IMR-90 (cell line): ENCODE measurements at regions not wholly inside any gene's neighbourhood (a gene's known extent, or its start where the extent isn't known, plus 50 kb on each side); places are given as distances from the start of the nearest gene placed in this dataset.

ENCODE experiments used
- ATAC-seq: fragments of 200-7000 bp; cut with Tn5 transposase; 2 replicates; pipeline ENCODE4 v1.9.1; 2020; ENCODE audit warnings: low read depth, mild to moderate bottlenecking, moderate library complexity
- BruUV-seq: library from RNA; stranded (reverse); fragments of 400-500 nt; replicated peaks from 2 replicates; lab custom pipeline; 2021; lab: Mats Ljungman, UMichigan
- CTCF ChIA-PET: fragments of 300-600 bp; formaldehyde crosslinking; extraction: SDS; loops from one replicate; lab custom pipeline; 2021; ENCODE audit warnings: antibody characterized with exemption; lab: Yijun Ruan, JAX
- POLR2A ChIA-PET: fragments of 300-600 bp; sonication (Branson Sonifier 250); formaldehyde crosslinking; loops from one replicate; lab custom pipeline; 2022; ENCODE audit warnings: antibody characterized with exemption; ENCODE audit not compliant: unreplicated experiment; lab: Charles Lee
- DNase-seq: peaks from one replicate; pipeline ENCODE4 v3.0.0; 2013
- H2AFZ ChIP-seq: replicated peaks from 2 replicates; pipeline ENCODE3; 2013; ENCODE audit warnings: low read length, mild to moderate bottlenecking; ENCODE audit not compliant: poor library complexity
- H2AK5ac ChIP-seq: 2 replicates; pipeline ENCODE4 v1.6.1; 2013; ENCODE audit warnings: low read depth, low read length, inconsistent platforms
- H2AK9ac ChIP-seq: replicated peaks from 2 replicates; pipeline ENCODE3; 2013; ENCODE audit warnings: mild to moderate bottlenecking, low read depth, low read length, moderate library complexity; ENCODE audit not compliant: poor library complexity
- H2BK120ac ChIP-seq: 2 replicates; pipeline ENCODE4 v1.6.1; 2013; ENCODE audit warnings: low read depth, low read length, inconsistent platforms
- H2BK15ac ChIP-seq: 3 replicates; pipeline ENCODE4 v1.6.1; 2013; ENCODE audit warnings: low read depth, low read length, inconsistent platforms
- H2BK20ac ChIP-seq: 2 replicates; pipeline ENCODE4 v1.6.1; 2013; ENCODE audit warnings: low read depth, mild to moderate bottlenecking, inconsistent platforms, low read length, moderate library complexity
- H2BK5ac ChIP-seq: 2 replicates; pipeline ENCODE4 v1.6.1; 2013; ENCODE audit warnings: mild to moderate bottlenecking, low read depth, low read length, inconsistent platforms; ENCODE audit not compliant: poor library complexity, severe bottlenecking
- H3K14ac ChIP-seq: replicated peaks from 2 replicates; pipeline ENCODE4 v1.6.1; 2013; ENCODE audit warnings: low read depth, low read length, inconsistent platforms
- H3K18ac ChIP-seq: 2 replicates; pipeline ENCODE4 v1.6.1; 2013; ENCODE audit warnings: low read depth, low read length, control low read depth
- H3K23ac ChIP-seq: 2 replicates; pipeline ENCODE4 v1.6.1; 2013; ENCODE audit warnings: low read depth, low read length, inconsistent platforms
- H3K27ac ChIP-seq: 2 replicates; pipeline ENCODE4 v1.5.1; 2013; ENCODE audit warnings: mild to moderate bottlenecking, control low read depth, low read length; ENCODE audit not compliant: insufficient read depth
- H3K27me3 ChIP-seq: 2 replicates; pipeline ENCODE4 v1.6.1; 2013; ENCODE audit warnings: low read length; ENCODE audit not compliant: control insufficient read depth, insufficient read depth
- H3K36me3 ChIP-seq: 2 replicates; pipeline ENCODE4 v1.6.1; 2013; ENCODE audit warnings: low read length, mixed read lengths; ENCODE audit not compliant: control insufficient read depth, insufficient read depth
- H3K4ac ChIP-seq: 2 replicates; pipeline ENCODE4 v1.6.1; 2013; ENCODE audit warnings: low read depth, low read length, inconsistent platforms
- H3K4me1 ChIP-seq: 2 replicates; pipeline ENCODE4 v1.6.1; 2013; ENCODE audit warnings: low read length, mixed read lengths; ENCODE audit not compliant: control insufficient read depth, insufficient read depth
- H3K4me2 ChIP-seq: 2 replicates; pipeline ENCODE4 v1.6.1; 2013; ENCODE audit warnings: low read depth, mild to moderate bottlenecking, control low read depth, low read length, moderate library complexity
- H3K4me3 ChIP-seq: 2 replicates; pipeline ENCODE4 v1.5.1; 2013; ENCODE audit warnings: low read depth, mild to moderate bottlenecking, control low read depth, low read length, moderate library complexity; ENCODE audit not compliant: insufficient read depth
- H3K56ac ChIP-seq: 2 replicates; pipeline ENCODE4 v1.6.1; 2013; ENCODE audit warnings: low read length, inconsistent platforms; ENCODE audit not compliant: insufficient read depth; ENCODE audit errors: extremely low read depth
- H3K79me1 ChIP-seq, 2 experiments: 2 replicates each; pipeline ENCODE4 v1.6.1; 2013; ENCODE audit warnings: low read length in 2 of 2, inconsistent platforms in 1 of 2, low read depth in 1 of 2
- H3K9ac ChIP-seq: 2 replicates; pipeline ENCODE4 v1.6.1; 2013; ENCODE audit warnings: low read depth, low read length, control low read depth
- H3K9me1 ChIP-seq: 2 replicates; pipeline ENCODE4 v1.6.1; 2013; ENCODE audit warnings: low read length, inconsistent platforms; ENCODE audit not compliant: insufficient read depth
- H3K9me3 ChIP-seq: 2 replicates; pipeline ENCODE4 v1.6.1; 2013; ENCODE audit warnings: low read length; ENCODE audit not compliant: control insufficient read depth, insufficient read depth
- H4K20me1 ChIP-seq: 2 replicates; pipeline ENCODE4 v1.6.1; 2013; ENCODE audit warnings: low read length, inconsistent platforms; ENCODE audit not compliant: insufficient read depth
- H4K5ac ChIP-seq: 2 replicates; pipeline ENCODE4 v1.6.1; 2013; ENCODE audit warnings: mild to moderate bottlenecking, low read depth, low read length, control low read depth
- H4K8ac ChIP-seq, 2 experiments: 2 replicates each; pipeline ENCODE4 v1.6.1; 2013; ENCODE audit warnings: low read depth in 2 of 2, low read length in 2 of 2, control low read depth in 1 of 2, inconsistent platforms in 1 of 2
- H4K91ac ChIP-seq: 2 replicates; pipeline ENCODE4 v1.6.1; 2013; ENCODE audit warnings: low read depth, low read length, inconsistent platforms; ENCODE audit not compliant: insufficient read depth
- BHLHE40 ChIP-seq: fragments of 150-350 bp; IDR thresholded peaks from 2 replicates; pipeline ENCODE4 v1.6.1; 2016; ENCODE audit warnings: mild to moderate bottlenecking, low read depth, low read length
- CEBPB ChIP-seq: IDR thresholded peaks from 2 replicates; pipeline ENCODE4 v1.6.1; 2012; ENCODE audit warnings: low read depth, low read length, improper control_type of control experiment
- CHD1 ChIP-seq: IDR thresholded peaks from 2 replicates; pipeline ENCODE4 v1.6.1; 2012; ENCODE audit warnings: low read depth, low read length, improper control_type of control experiment
- CTCF ChIP-seq: conservative IDR thresholded peaks from 2 replicates; pipeline ENCODE4 v1.5.1; 2012; ENCODE audit warnings: mild to moderate bottlenecking, low read depth, low read length, improper control_type of control experiment
- MAFK ChIP-seq: IDR thresholded peaks from 2 replicates; pipeline ENCODE4 v1.6.1; 2012; ENCODE audit warnings: low read depth, low read length, improper control_type of control experiment
- MAZ ChIP-seq: IDR thresholded peaks from 2 replicates; pipeline ENCODE4 v1.6.1; 2012; ENCODE audit warnings: low read depth, mild to moderate bottlenecking, low read length, improper control_type of control experiment, moderate library complexity, borderline replicate concordance
- MXI1 ChIP-seq: IDR thresholded peaks from 2 replicates; pipeline ENCODE4 v1.6.1; 2012; ENCODE audit warnings: low read depth, mild to moderate bottlenecking, low read length, moderate library complexity, borderline replicate concordance
- NFE2L2 ChIP-seq: fragments of 150-350 bp; IDR thresholded peaks from 2 replicates; pipeline ENCODE4 v1.6.1; 2016; ENCODE audit warnings: low read depth, mild to moderate bottlenecking, low read length
- POLR2A ChIP-seq: IDR thresholded peaks from 2 replicates; pipeline ENCODE4 v1.6.1; 2012; ENCODE audit warnings: mild to moderate bottlenecking, low read depth, low read length
- RAD21 ChIP-seq: IDR thresholded peaks from 2 replicates; pipeline ENCODE4 v1.6.1; 2012; ENCODE audit warnings: low read length, improper control_type of control experiment
- RCOR1 ChIP-seq: IDR thresholded peaks from 2 replicates; pipeline ENCODE4 v1.6.1; 2012; ENCODE audit warnings: mild to moderate bottlenecking, low read length, improper control_type of control experiment; ENCODE audit not compliant: insufficient replicate concordance
- RFX5 ChIP-seq: IDR thresholded peaks from 2 replicates; pipeline ENCODE4 v1.8.0; 2012; ENCODE audit warnings: low read depth, mild to moderate bottlenecking, low read length, moderate library complexity
- SMC3 ChIP-seq: fragments of 150-350 bp; IDR thresholded peaks from 2 replicates; pipeline ENCODE4 v1.6.1; 2016; ENCODE audit warnings: low read depth, mild to moderate bottlenecking, antibody characterized with exemption, low read length, moderate library complexity
- WGBS, 2 experiments: methylation state at CpG; one replicate each; pipeline versions ENCODE4 v1.1.5 to v1.1.7; 2013; ENCODE audit warnings: missing lambda C conversion rate in 2 of 2; ENCODE audit not compliant: insufficient read length in 1 of 2; ENCODE audit errors: extremely low coverage in 2 of 2; 5-methylcytosine and 5-hydroxymethylcytosine counted together
- dilution Hi-C: fragments of 300-500 bp; cut with HindIII; formaldehyde crosslinking; loops from one replicate; pipeline ENCODE4 v1.14.3; 2018; ENCODE audit warnings: low sequenced_read_pairs; ENCODE audit not compliant: unreplicated experiment
- in situ Hi-C: fragments of 300-500 bp; cut with MboI; formaldehyde crosslinking; loops from 3 replicates; pipeline ENCODE4 v1.14.3; 2019; ENCODE audit warnings: low sequenced_read_pairs, inconsistent platforms, mixed read lengths
- intact Hi-C: fragments of 100-400 bp; cut with micrococcal nuclease; formaldehyde crosslinking; loops from 2 replicates; pipeline ENCODE4 v1.10.0; 2022
- TF ChIP-seq, protein P1 (sequence below): fragments of 150-350 bp; IDR thresholded peaks from 2 replicates; pipeline ENCODE4 v1.6.1; 2016; ENCODE audit warnings: low read depth, mild to moderate bottlenecking, low read length, moderate library complexity, borderline replicate concordance

- no peaks in the 10 kb centered on the region for H3K9me3 ChIP-seq
- H4K20me1 ChIP-seq = no peaks in the 10 kb centered on the region
- BruUV-seq = no TSS peak
- DNase-seq (no peak), ATAC-seq (no peak)
- no peak overlapping the region for H2BK120ac ChIP-seq
- no peak overlapping the region for H3K4me3 ChIP-seq
- H3K4me2 ChIP-seq = no peak overlapping the region
- H3K79me1 ChIP-seq = no peaks in the 10 kb centered on the region
- H3K56ac ChIP-seq = no peak overlapping the region
- H2AK9ac ChIP-seq = no peak overlapping the region
- no peaks in the 10 kb centered on the region for H3K4me1 ChIP-seq
- no peaks in the 10 kb centered on the region for H3K27me3 ChIP-seq
- H4K5ac ChIP-seq = no peak overlapping the region
- intact Hi-C loops = no loop called here
- dilution Hi-C loops = no loop called here
- in situ Hi-C loops = loop anchor here (25.0 kb wide), 1 partner anchor 1829 kb away; no protein-coding TSS in a partner anchor
- H2BK15ac ChIP-seq = no peak overlapping the region
- no peak overlapping the region for H3K14ac ChIP-seq
- H2AFZ ChIP-seq = no peak overlapping the region
- H2BK20ac ChIP-seq = no peak overlapping the region
- H4K8ac ChIP-seq = no peak overlapping the region
- no peak for TF ChIP-seq MXI1
- TF ChIP-seq CEBPB = no peak
- TF ChIP-seq NFE2L2 = no peak
- TF ChIP-seq SMC3 = no peak
- no peak for TF ChIP-seq MAFK
- TF ChIP-seq RCOR1 = no peak
- TF ChIP-seq CHD1 = no peak
- TF ChIP-seq POLR2A = no peak
- TF ChIP-seq MAZ = no peak
- no peak for TF ChIP-seq CTCF
- TF ChIP-seq, protein P1, sequence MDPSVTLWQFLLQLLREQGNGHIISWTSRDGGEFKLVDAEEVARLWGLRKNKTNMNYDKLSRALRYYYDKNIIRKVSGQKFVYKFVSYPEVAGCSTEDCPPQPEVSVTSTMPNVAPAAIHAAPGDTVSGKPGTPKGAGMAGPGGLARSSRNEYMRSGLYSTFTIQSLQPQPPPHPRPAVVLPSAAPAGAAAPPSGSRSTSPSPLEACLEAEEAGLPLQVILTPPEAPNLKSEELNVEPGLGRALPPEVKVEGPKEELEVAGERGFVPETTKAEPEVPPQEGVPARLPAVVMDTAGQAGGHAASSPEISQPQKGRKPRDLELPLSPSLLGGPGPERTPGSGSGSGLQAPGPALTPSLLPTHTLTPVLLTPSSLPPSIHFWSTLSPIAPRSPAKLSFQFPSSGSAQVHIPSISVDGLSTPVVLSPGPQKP = no peak
- no peak for TF ChIP-seq BHLHE40
- TF ChIP-seq RFX5 = no peak
- TF ChIP-seq RAD21 = no peak
- no peak overlapping the region for H4K91ac ChIP-seq
- CTCF ChIA-PET = no interaction called here
- WGBS, 2 experiments = 36% methylated on average over 2 of the region's 6 CpGs; no CpG with 5 or more reads in 1 of the 2 experiments
- no peak overlapping the region for H2BK5ac ChIP-seq
- no peaks in the 10 kb centered on the region for H3K36me3 ChIP-seq
- no peak overlapping the region for H2AK5ac ChIP-seq
- no peak overlapping the region for H3K18ac ChIP-seq
- H3K4ac ChIP-seq = no peak overlapping the region
- no peak overlapping the region for H3K27ac ChIP-seq
- H3K9me1 ChIP-seq = no peaks in the 10 kb centered on the region
- H3K9ac ChIP-seq = no peak overlapping the region
- POLR2A ChIA-PET = no interaction called here
- no peak overlapping the region for H3K23ac ChIP-seq
These were observed 516.8 kb upstream of the FANCL start for GRCh38 chr2:58757971-58758370.
